ENCODE measurements at regions not wholly inside any gene's neighbourhood (a gene's known extent, or its start where the extent isn't known, plus 50 kb on each side); places are given as distances from the start of the nearest gene placed in this dataset.
A peak's percentile ranks its signal among the peaks of the same experiment; 100 is the strongest.

DNA sequence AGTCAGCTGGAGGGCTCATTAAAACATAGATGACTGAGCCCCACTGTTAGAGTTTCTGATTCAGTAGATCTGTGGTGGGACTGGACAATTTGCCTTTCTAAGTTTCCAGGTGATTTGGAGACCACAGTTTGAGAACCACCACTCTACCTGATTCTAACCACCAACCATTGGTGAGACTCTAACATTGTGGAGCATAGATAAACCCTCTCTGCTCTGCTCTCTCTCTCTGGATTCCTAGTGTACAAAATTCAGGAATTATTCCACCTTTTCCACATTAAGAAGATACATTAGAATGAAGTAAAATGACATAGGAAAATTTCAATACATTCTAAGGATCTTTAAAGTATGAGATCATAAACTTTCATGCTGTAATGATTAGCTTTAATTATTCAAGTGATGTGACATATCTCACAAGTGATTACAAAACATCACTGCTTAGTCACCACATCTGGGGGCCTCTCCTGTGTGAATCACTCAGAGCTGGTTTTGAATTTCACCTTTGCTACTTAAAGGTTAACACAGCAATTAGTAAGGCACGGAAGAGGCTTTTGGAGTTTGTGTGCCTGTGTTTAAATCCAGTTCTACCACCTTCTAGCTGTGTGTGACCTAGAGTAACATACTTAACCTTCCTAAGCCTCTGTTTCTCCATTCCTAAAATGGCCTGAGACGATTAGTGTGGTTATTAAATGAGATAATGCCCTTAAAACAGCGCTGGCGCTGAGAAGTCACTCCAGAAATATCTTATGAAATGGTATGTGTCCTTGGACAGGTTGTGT, 78.5 kb upstream of the NBEA start:
- 50 to 75% (median 63%) methylated on average over 4 of the region's 4 CpGs for WGBS, 4 donors

DNA sequence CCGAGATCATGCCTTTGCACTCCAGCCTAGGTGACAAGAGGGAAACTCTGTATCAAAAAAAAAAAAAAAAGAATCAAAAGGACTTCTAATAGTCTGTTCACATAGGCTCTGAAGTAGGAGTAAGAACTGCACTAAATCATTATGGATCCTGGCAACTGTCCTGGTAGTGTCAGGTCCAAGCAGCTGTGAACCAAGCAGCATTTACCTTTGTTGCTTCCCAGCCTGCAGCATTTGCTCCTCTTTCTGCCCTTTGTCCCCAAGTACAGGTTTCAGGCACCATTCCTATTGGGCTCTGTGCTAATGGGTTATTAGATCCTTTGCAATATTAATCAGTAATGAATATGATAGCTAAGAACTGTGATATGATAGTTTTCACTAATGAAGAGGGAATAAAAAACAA, 77.4 kb upstream of the NBEA start:
- no peak overlapping the region for H3K27ac ChIP-seq
- H3K27me3 ChIP-seq, result no peaks in the 10 kb centered on the region
- no peaks in the 10 kb centered on the region for H3K9me3 ChIP-seq
- no peak for DNase-seq
- H3K36me3 ChIP-seq, result no peaks in the 10 kb centered on the region
- no peak for ATAC-seq
- no peak overlapping the region for H3K4me3 ChIP-seq
- 85 to 98% (median 95%) methylated on average over 1 of the region's 1 CpG for WGBS, 4 donors
- TF ChIP-seq POLR2A (IDR thresholded peaks at IDR 0.05), result no peak
- intact Hi-C loops (cut with DNase I), result no loop called here
- no peaks in the 10 kb centered on the region for H3K4me1 ChIP-seq

More for the DNA sequence above, 78.5 kb upstream of the NBEA start:
- no peaks in the 10 kb centered on the region for H3K4me1 ChIP-seq
- intact Hi-C loops (cut with DNase I), result no loop called here
- no peak overlapping the region for H3K4me3 ChIP-seq
- no peaks in the 10 kb centered on the region for H3K9me3 ChIP-seq
- no peaks in the 10 kb centered on the region for H3K27me3 ChIP-seq
- H3K27ac ChIP-seq, result peak overlapping the region in 1 of 12 donors; percentile 35
- no peak for DNase-seq
- ATAC-seq, result no peak
- no peaks in the 10 kb centered on the region for H3K36me3 ChIP-seq
- TF ChIP-seq, protein P1, sequence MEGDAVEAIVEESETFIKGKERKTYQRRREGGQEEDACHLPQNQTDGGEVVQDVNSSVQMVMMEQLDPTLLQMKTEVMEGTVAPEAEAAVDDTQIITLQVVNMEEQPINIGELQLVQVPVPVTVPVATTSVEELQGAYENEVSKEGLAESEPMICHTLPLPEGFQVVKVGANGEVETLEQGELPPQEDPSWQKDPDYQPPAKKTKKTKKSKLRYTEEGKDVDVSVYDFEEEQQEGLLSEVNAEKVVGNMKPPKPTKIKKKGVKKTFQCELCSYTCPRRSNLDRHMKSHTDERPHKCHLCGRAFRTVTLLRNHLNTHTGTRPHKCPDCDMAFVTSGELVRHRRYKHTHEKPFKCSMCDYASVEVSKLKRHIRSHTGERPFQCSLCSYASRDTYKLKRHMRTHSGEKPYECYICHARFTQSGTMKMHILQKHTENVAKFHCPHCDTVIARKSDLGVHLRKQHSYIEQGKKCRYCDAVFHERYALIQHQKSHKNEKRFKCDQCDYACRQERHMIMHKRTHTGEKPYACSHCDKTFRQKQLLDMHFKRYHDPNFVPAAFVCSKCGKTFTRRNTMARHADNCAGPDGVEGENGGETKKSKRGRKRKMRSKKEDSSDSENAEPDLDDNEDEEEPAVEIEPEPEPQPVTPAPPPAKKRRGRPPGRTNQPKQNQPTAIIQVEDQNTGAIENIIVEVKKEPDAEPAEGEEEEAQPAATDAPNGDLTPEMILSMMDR (IDR thresholded peaks at IDR 0.05), result no peak
- TF ChIP-seq POLR2A (IDR thresholded peaks at IDR 0.05), result no peak

DNA sequence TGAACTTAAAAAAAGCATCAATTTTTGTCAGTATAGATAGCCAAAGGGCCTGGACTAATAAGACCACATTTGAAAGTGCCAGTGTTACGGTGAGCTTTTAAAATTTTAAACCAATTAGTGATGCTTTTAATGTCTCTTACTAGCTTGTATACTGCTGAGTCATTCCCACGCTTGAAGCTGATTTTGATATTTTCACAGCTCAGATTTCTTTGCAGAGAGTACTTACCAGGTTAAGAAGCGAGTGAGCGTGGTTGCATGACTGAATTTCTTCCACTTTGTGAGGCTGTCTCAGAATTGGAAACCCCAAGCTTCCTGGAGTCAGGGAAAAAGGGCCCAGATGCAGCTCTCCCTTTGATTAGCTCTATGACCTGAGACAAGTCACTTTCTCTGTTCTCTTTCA, 74.5 kb upstream of the NBEA start:
- Histone ChIP-seq H3K27ac (no peak overlapping the region), H3K27me3 (no peaks in the 10 kb centered on the region), H3K9me3 (no peaks in the 10 kb centered on the region), H3K36me3 (no peaks in the 10 kb centered on the region), H3K4me3 (no peak overlapping the region), H3K4me1 (no peaks in the 10 kb centered on the region)
- TF ChIP-seq, protein P1 (IDR thresholded peaks at IDR 0.05), result no peak
- TF ChIP-seq POLR2A (IDR thresholded peaks at IDR 0.05), result no peak
- WGBS, 4 donors, result 94 to 97% (median 95%) methylated on average over 4 of the region's 4 CpGs
- no peak for DNase-seq
- no peak for ATAC-seq
- intact Hi-C loops (cut with DNase I), result no loop called here

DNA sequence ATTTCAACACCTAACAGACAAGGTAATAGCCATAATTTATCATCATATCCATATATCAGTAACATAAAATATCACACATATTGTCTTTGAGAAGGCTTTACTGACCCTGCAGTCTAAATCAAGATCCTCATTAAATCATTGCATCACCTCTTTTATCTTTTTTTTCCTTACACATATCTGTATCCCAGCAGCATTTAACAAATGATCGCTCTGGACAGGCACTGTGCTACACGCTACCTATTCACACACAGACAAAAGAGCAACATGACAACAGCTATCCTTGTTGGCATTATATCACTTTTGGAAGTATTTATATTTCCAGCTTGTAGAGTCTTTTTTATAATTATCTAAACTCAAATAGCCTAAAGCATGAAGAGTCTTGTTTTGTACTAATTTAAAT, 73.3 kb upstream of the NBEA start:
- no peak for DNase-seq
- intact Hi-C loops (cut with DNase I), result no loop called here
- H3K4me3 ChIP-seq, result no peak overlapping the region
- no peak overlapping the region for H3K27ac ChIP-seq
- TF ChIP-seq POLR2A (IDR thresholded peaks at IDR 0.05), result no peak
- TF ChIP-seq, protein P1 (IDR thresholded peaks at IDR 0.05), result no peak
- H3K36me3 ChIP-seq, result no peaks in the 10 kb centered on the region
- ATAC-seq, result no peak
- H3K4me1 ChIP-seq, result no peaks in the 10 kb centered on the region
- no peaks in the 10 kb centered on the region for H3K27me3 ChIP-seq
- H3K9me3 ChIP-seq, result no peaks in the 10 kb centered on the region
- 93 to 100% (median 96%) methylated on average over 2 of the region's 2 CpGs for WGBS, 4 donors

DNA sequence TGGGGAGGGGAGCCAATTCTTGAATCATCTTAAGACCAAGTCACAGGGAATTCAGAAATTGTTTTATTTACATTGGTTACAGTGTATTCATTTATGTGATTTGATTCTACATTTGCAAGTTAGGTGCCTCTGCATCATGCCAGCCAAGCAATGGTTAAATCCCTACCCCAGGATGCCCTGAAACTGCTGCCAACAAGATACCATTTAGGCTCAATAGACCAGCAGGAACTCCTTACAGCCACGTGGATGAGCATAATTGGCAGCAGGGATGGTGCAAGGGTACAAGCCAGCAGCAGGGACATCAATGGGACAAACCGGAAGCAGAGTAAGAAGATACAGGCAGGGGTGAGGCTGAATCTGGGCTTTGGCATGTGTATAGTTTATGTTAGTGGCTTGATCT, 72.4 kb upstream of the NBEA start:
- Histone ChIP-seq H3K4me3 (no peak overlapping the region), H3K27me3 (no peaks in the 10 kb centered on the region), H3K9me3 (no peaks in the 10 kb centered on the region), H3K36me3 (no peaks in the 10 kb centered on the region), H3K27ac (no peak overlapping the region), H3K4me1 (no peaks in the 10 kb centered on the region)
- TF ChIP-seq, protein P1 (IDR thresholded peaks at IDR 0.05), result no peak
- no peak for TF ChIP-seq POLR2A (IDR thresholded peaks at IDR 0.05)
- DNase-seq (no peak), ATAC-seq (peak in 1 of 4 donors; percentile 20)
- intact Hi-C loops (cut with DNase I), result no loop called here
- 33 to 46% (median 36%) methylated on average over 2 of the region's 2 CpGs for WGBS, 4 donors

All from heart left ventricle (tissue), 16 donors.